ENCODE measurements at regions not wholly inside any gene's neighbourhood (a gene's known extent, or its start where the extent isn't known, plus 50 kb on each side); places are given as distances from the start of the nearest gene placed in this dataset.

DNA sequence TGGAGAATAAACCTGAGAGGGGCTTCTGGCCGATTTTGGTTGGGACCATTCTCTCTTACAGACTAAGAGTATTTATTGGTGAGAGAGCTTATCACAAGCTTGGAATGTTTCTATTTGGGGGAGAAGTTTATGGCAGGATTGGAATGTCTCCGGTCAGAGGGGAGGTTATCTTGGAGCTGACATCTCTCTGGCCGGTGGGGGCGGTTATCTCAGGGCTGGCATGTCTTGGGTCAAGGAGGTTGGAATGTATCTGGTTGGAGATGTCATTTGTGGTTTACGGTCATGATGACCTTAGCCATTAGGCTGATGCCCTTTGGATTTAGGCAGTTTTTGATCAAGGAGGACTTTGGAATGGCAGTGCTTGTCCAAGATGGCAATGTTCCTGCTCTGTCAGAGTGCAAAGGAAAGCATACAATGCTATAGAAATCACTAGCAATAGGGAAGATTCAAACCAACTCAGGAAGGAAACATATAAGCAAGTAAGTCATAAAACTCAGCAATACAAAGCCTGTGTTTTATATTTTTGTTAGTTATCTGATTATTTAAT is 362.4 kb upstream of the LRATD1 start:
- TF ChIP-seq, protein P1, sequence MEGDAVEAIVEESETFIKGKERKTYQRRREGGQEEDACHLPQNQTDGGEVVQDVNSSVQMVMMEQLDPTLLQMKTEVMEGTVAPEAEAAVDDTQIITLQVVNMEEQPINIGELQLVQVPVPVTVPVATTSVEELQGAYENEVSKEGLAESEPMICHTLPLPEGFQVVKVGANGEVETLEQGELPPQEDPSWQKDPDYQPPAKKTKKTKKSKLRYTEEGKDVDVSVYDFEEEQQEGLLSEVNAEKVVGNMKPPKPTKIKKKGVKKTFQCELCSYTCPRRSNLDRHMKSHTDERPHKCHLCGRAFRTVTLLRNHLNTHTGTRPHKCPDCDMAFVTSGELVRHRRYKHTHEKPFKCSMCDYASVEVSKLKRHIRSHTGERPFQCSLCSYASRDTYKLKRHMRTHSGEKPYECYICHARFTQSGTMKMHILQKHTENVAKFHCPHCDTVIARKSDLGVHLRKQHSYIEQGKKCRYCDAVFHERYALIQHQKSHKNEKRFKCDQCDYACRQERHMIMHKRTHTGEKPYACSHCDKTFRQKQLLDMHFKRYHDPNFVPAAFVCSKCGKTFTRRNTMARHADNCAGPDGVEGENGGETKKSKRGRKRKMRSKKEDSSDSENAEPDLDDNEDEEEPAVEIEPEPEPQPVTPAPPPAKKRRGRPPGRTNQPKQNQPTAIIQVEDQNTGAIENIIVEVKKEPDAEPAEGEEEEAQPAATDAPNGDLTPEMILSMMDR (conservative IDR thresholded peaks at IDR 0.05; ENCODE audit: low read length) = no peak
- TF ChIP-seq EZH2phosphoT487 (IDR thresholded peaks at IDR 0.05; ENCODE audit: borderline replicate concordance, low read depth, low read length) = no peak
